Transverse colon (tissue), 3 donors: ENCODE measurements at regions not wholly inside any gene's neighbourhood (a gene's known extent, or its start where the extent isn't known, plus 50 kb on each side); places are given as distances from the start of the nearest gene placed in this dataset.

ENCODE experiments used
- EP300 ChIP-seq: sonication (generic); formaldehyde crosslinking; IDR thresholded peaks from one replicate; pipeline ENCODE4 v1.6.1; 2017; ENCODE audit warnings: antibody characterized with exemption, low read depth
- POLR2A ChIP-seq: fragments of 450-650 bp; IDR thresholded peaks from one replicate; pipeline ENCODE4 v1.6.1; 2016; ENCODE audit warnings: antibody characterized with exemption, mild to moderate bottlenecking, moderate library complexity
- TF ChIP-seq, protein P1 (sequence below), 5 experiments: fragments of 200-600 bp in 3 of 5; fragments of 450-650 bp in 2 of 5; sonication (generic) in 3 of 5; IDR thresholded peaks; 1 replicate in 2 of 5; 2 replicates in 3 of 5; pipeline ENCODE4 v1.5.1; 2016 to 2017; ENCODE audit warnings: antibody characterized with exemption in 5 of 5, inconsistent platforms in 3 of 5, mild to moderate bottlenecking in 2 of 5, moderate library complexity in 1 of 5

DNA sequence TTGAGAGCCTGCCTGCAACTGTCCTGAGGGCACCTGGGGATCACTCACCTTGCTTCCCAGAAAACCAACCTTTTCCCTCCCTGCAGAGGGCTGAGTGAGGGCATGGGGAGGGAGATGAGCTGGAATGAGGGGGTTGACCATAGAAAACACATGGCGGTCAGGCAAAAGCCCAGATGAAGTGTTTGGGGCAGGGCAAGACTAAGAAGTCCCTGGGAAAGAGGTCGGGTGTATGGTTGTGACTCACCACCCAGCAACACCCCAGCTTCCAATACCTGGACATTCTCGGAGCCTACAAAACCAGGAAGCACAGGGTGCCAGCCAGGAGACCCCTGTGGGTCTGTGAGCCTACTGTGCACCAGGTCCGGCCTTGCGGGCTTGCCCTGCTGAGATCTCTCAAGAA is 95.3 kb upstream of the ATP2B2 start:
- TF ChIP-seq, protein P1, sequence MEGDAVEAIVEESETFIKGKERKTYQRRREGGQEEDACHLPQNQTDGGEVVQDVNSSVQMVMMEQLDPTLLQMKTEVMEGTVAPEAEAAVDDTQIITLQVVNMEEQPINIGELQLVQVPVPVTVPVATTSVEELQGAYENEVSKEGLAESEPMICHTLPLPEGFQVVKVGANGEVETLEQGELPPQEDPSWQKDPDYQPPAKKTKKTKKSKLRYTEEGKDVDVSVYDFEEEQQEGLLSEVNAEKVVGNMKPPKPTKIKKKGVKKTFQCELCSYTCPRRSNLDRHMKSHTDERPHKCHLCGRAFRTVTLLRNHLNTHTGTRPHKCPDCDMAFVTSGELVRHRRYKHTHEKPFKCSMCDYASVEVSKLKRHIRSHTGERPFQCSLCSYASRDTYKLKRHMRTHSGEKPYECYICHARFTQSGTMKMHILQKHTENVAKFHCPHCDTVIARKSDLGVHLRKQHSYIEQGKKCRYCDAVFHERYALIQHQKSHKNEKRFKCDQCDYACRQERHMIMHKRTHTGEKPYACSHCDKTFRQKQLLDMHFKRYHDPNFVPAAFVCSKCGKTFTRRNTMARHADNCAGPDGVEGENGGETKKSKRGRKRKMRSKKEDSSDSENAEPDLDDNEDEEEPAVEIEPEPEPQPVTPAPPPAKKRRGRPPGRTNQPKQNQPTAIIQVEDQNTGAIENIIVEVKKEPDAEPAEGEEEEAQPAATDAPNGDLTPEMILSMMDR (IDR thresholded peaks at IDR 0.05) = no peak
- no peak for TF ChIP-seq POLR2A
- no peak for TF ChIP-seq EP300
